GM12878 (cell line): ENCODE measurements at regions not wholly inside any gene's neighbourhood (a gene's known extent, or its start where the extent isn't known, plus 50 kb on each side); places are given as distances from the start of the nearest gene placed in this dataset.

Source experiments
- ATAC-seq: fragments of 200-7000 bp; cut with Tn5 transposase; 3 replicates; pipeline ENCODE4 v1.9.1; 2020; ENCODE audit warnings: mild to moderate bottlenecking, moderate library complexity
- BruUV-seq: library from RNA; stranded (reverse); fragments of 400-500 nt; replicated peaks from 2 replicates; lab custom pipeline; 2021; lab: Mats Ljungman, UMichigan
- CTCF ChIA-PET: fragments of 300-600 bp; sonication (Branson Sonifier 250); formaldehyde crosslinking; extraction: SDS; loops from one replicate; lab custom pipeline; 2021; ENCODE audit warnings: inconsistent platforms; lab: Yijun Ruan, JAX
- POLR2A ChIA-PET: fragments of 350-600 bp; formaldehyde crosslinking; extraction: SDS; loops from one replicate; lab custom pipeline; 2021; ENCODE audit warnings: inconsistent platforms; lab: Charles Lee
- RAD21 ChIA-PET: fragments of 300-600 bp; sonication (Branson Sonifier 250); formaldehyde crosslinking; loops from one replicate; lab custom pipeline; 2023; ENCODE audit warnings: antibody characterized with exemption; ENCODE audit not compliant: unreplicated experiment; lab: Charles Lee
- SMC1A ChIA-PET: fragments of 300-600 bp; sonication (Branson Sonifier 250); formaldehyde crosslinking; loops from one replicate; lab custom pipeline; 2023; ENCODE audit not compliant: unreplicated experiment, uncharacterized antibody; lab: Charles Lee
- DNase-seq: peaks from one replicate; pipeline ENCODE4 v3.0.0-alpha.2; 2011; ENCODE audit warnings: low read depth, low spot score
- FAIRE-seq: peaks from 3 replicates; lab custom pipeline; 2011; peaks lifted over from hg19 to GRCh38; lab: Jason Lieb, UNC
- H2AFZ ChIP-seq: 2 replicates; pipeline ENCODE4 v1.6.0; 2011; ENCODE audit warnings: low read depth, low read length, control low read depth; ENCODE audit not compliant: control insufficient read depth
- H3K27ac ChIP-seq: 2 replicates; pipeline ENCODE4 v1.5.1; 2011; ENCODE audit warnings: control low read depth; ENCODE audit not compliant: control insufficient read depth, insufficient read depth
- H3K27me3 ChIP-seq, 2 experiments: replicated peaks in 1 of 2; 2 replicates each; pipeline versions ENCODE4 v1.6.0 to v1.6.1; 2011; ENCODE audit warnings: low read length in 1 of 2; ENCODE audit not compliant: control insufficient read depth in 2 of 2, insufficient read depth in 2 of 2
- H3K36me3 ChIP-seq, 2 experiments: 2 replicates each; pipeline ENCODE4 v1.5.1; 2011; ENCODE audit warnings: low read length in 1 of 2; ENCODE audit not compliant: control insufficient read depth in 2 of 2, insufficient read depth in 2 of 2
- H3K4me1 ChIP-seq: 2 replicates; pipeline ENCODE4 v1.6.1; 2011; ENCODE audit warnings: mild to moderate bottlenecking, low read length, moderate library complexity, mixed read lengths; ENCODE audit not compliant: control insufficient read depth, insufficient read depth
- H3K4me2 ChIP-seq: 2 replicates; pipeline ENCODE4 v1.6.0; 2011; ENCODE audit warnings: control low read depth; ENCODE audit not compliant: control insufficient read depth, insufficient read depth
- H3K4me3 ChIP-seq: fragments of 200-600 bp; sonication (generic); 2 replicates; pipeline ENCODE4 v1.5.1; 2016
- H3K79me2 ChIP-seq: 2 replicates; pipeline ENCODE4 v1.6.0; 2011; ENCODE audit warnings: low read length; ENCODE audit not compliant: control insufficient read depth, insufficient read depth
- H3K9ac ChIP-seq: 2 replicates; pipeline ENCODE4 v1.8.0; 2011; ENCODE audit warnings: low read length, control low read depth, mixed read lengths; ENCODE audit not compliant: control insufficient read depth, insufficient read depth
- H3K9me3 ChIP-seq: replicated peaks from 3 replicates; pipeline ENCODE4 v1.5.1; 2011; ENCODE audit warnings: mild to moderate bottlenecking, low read length; ENCODE audit not compliant: control insufficient read depth, insufficient read depth
- H4K20me1 ChIP-seq: 2 replicates; pipeline ENCODE4 v1.6.0; 2011; ENCODE audit not compliant: control insufficient read depth, insufficient read depth
- BACH1 ChIP-seq: fragments of 450-650 bp; IDR thresholded peaks from 2 replicates; pipeline ENCODE4 v1.6.1; 2017; ENCODE audit warnings: mild to moderate bottlenecking, borderline replicate concordance
- BMI1 ChIP-seq: fragments of 450-650 bp; IDR thresholded peaks from 2 replicates; pipeline ENCODE4 v1.6.1; 2016; ENCODE audit warnings: mild to moderate bottlenecking, moderate library complexity, borderline replicate concordance
- NR2C1 ChIP-seq: fragments of 450-650 bp; IDR thresholded peaks from 2 replicates; pipeline ENCODE4 v1.6.1; 2017; ENCODE audit warnings: antibody characterized with exemption, mild to moderate bottlenecking, moderate library complexity
- RUNX3 ChIP-seq: IDR thresholded peaks from 2 replicates; pipeline ENCODE4 v1.6.1; 2012; ENCODE audit warnings: low read length, inconsistent platforms
- STAT3 ChIP-seq: IDR thresholded peaks from 2 replicates; pipeline ENCODE4 v1.6.1; 2011; ENCODE audit warnings: low read depth, low read length, improper control_type of control experiment
- TARDBP ChIP-seq: IDR thresholded peaks from 2 replicates; pipeline ENCODE4 v1.6.1; 2016; ENCODE audit warnings: borderline replicate concordance
- ZBTB11 ChIP-seq: fragments of 450-650 bp; formaldehyde crosslinking; IDR thresholded peaks from 2 replicates; pipeline ENCODE4 v1.5.0; 2022; ENCODE audit warnings: mild to moderate bottlenecking, missing genetic modification characterization
- in situ Hi-C: fragments of 300-500 bp; cut with MboI; formaldehyde crosslinking; loops from 9 replicates; pipeline ENCODE4 v1.14.3; 2018; ENCODE audit warnings: mixed read lengths
- intact Hi-C: fragments of 100-400 bp; cut with micrococcal nuclease; formaldehyde crosslinking; loops from one replicate; pipeline ENCODE4 v1.14.2; 2022; ENCODE audit not compliant: unreplicated experiment

GRCh38 chr1:114331936-114332335 lies 178.3 kb upstream of the SYT6 start:
- no peak for FAIRE-seq
- H3K9me3 ChIP-seq, result no peaks in the 10 kb centered on the region
- no peak for TF ChIP-seq ZBTB11
- no peak for TF ChIP-seq TARDBP
- TF ChIP-seq BMI1, result no peak
- TF ChIP-seq BACH1, result no peak
- TF ChIP-seq STAT3, result no peak
- peak; percentile 7; the same call in 1 of the 2 replicates for TF ChIP-seq RUNX3
- TF ChIP-seq NR2C1, result no peak
- H3K4me1 ChIP-seq, result no peaks in the 10 kb centered on the region; the same call in 1 of the 2 replicates
- H3K27me3 ChIP-seq, result no peaks in the 10 kb centered on the region
- H4K20me1 ChIP-seq, result no peaks in the 10 kb centered on the region
- DNase-seq, result no peak
- H3K79me2 ChIP-seq, result no peaks in the 10 kb centered on the region
- in situ Hi-C loops (no loop called here), intact Hi-C loops (no loop called here)
- SMC1A ChIA-PET, result no interaction called here
- no peak overlapping the region for H3K9ac ChIP-seq
- H2AFZ ChIP-seq, result no peak overlapping the region
- CTCF ChIA-PET, result interaction anchor here (1.5 kb wide), 1 partner anchor 15 kb away, joined by 3 read pairs; no protein-coding TSS in a partner anchor
- H3K4me2 ChIP-seq, result no peak overlapping the region
- RAD21 ChIA-PET, result no interaction called here
- H3K27ac ChIP-seq, result no peak overlapping the region
- H3K36me3 ChIP-seq, result no peaks in the 10 kb centered on the region
- no peak overlapping the region for H3K4me3 ChIP-seq
- BruUV-seq, result no TSS peak
- ATAC-seq, result no peak
- POLR2A ChIA-PET, result no interaction called here
